ENCODE measurements at regions not wholly inside any gene's neighbourhood (a gene's known extent, or its start where the extent isn't known, plus 50 kb on each side); places are given as distances from the start of the nearest gene placed in this dataset.

DNA sequence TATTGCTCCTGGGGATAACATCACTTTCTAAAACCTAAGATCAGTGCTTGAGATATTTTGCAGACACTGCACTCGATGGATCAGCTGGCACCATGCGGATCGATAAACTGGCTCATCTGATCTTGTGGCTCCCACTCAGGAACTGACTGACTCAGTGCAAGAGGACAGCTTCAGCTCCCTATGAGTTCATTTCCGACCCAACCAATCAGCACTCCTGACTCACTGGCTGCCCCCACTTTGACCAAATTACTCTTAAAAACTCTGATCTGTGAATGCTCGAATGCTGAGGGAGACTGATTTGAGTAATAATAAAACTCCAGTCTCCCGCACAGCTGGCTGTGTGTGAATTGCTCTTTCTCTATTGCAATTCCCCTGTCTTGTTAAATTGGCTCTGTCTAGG lies 110.1 kb downstream of the ANAPC4 start:
- TF ChIP-seq, protein P1, sequence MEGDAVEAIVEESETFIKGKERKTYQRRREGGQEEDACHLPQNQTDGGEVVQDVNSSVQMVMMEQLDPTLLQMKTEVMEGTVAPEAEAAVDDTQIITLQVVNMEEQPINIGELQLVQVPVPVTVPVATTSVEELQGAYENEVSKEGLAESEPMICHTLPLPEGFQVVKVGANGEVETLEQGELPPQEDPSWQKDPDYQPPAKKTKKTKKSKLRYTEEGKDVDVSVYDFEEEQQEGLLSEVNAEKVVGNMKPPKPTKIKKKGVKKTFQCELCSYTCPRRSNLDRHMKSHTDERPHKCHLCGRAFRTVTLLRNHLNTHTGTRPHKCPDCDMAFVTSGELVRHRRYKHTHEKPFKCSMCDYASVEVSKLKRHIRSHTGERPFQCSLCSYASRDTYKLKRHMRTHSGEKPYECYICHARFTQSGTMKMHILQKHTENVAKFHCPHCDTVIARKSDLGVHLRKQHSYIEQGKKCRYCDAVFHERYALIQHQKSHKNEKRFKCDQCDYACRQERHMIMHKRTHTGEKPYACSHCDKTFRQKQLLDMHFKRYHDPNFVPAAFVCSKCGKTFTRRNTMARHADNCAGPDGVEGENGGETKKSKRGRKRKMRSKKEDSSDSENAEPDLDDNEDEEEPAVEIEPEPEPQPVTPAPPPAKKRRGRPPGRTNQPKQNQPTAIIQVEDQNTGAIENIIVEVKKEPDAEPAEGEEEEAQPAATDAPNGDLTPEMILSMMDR (IDR thresholded peaks at IDR 0.05; ENCODE audit: insufficient read depth, low read length, poor library complexity, severe bottlenecking) = no peak
- TF ChIP-seq EZH2phosphoT487 (conservative IDR thresholded peaks at IDR 0.05; ENCODE audit: low read length) = no peak
